HG02884 (cell line): ENCODE measurements at regions not wholly inside any gene's neighbourhood (a gene's known extent, or its start where the extent isn't known, plus 50 kb on each side); places are given as distances from the start of the nearest gene placed in this dataset.

Experiments used
- ATAC-seq: cut with Tn5 transposase; IDR thresholded peaks from one replicate; pipeline ENCODE4 v1.9.1; 2021; ENCODE audit warnings: mild to moderate bottlenecking, moderate library complexity; ENCODE audit not compliant: unreplicated experiment

GRCh38 chr3:20361000-20361399 lies 175.0 kb upstream of the SGO1 start:
- no peak for ATAC-seq

- ATAC-seq = no peak
These were observed 167.3 kb upstream of the SGO1 start for GRCh38 chr3:20353286-20353685.

GRCh38 chr3:20352546-20353179 lies 166.7 kb upstream of the SGO1 start:
- no peak for ATAC-seq

GRCh38 chr3:20350449-20350848 lies 164.4 kb upstream of the SGO1 start:
- ATAC-seq = no peak

- ATAC-seq = no peak
These were observed 160.9 kb upstream of the SGO1 start for GRCh38 chr3:20346916-20347315.

GRCh38 chr3:20346369-20346768 lies 160.4 kb upstream of the SGO1 start:
- ATAC-seq = no peak

GRCh38 chr3:20344400-20344959 lies 158.5 kb upstream of the SGO1 start:
- peak; percentile 46 for ATAC-seq

- no peak for ATAC-seq
These were observed 157.8 kb upstream of the SGO1 start for GRCh38 chr3:20343790-20344189.

GRCh38 chr3:20340324-20340928 lies 154.4 kb upstream of the SGO1 start:
- ATAC-seq = peak; percentile 93

- no peak for ATAC-seq
These were observed 150.6 kb upstream of the SGO1 start for GRCh38 chr3:20336572-20336971.

- no peak for ATAC-seq
These were observed 148.8 kb upstream of the SGO1 start for GRCh38 chr3:20334842-20335241.

GRCh38 chr3:20327889-20328288 lies 141.9 kb upstream of the SGO1 start:
- no peak for ATAC-seq

- ATAC-seq = no peak
These were observed 140.5 kb upstream of the SGO1 start for GRCh38 chr3:20326541-20326940.

- no peak for ATAC-seq
These were observed 139.6 kb upstream of the SGO1 start for GRCh38 chr3:20325563-20325962.

GRCh38 chr3:20324664-20325478 lies 138.9 kb upstream of the SGO1 start:
- peak; percentile 99 for ATAC-seq

- no peak for ATAC-seq
These were observed 137.4 kb upstream of the SGO1 start for GRCh38 chr3:20323307-20323927.

- no peak for ATAC-seq
These were observed 136.1 kb upstream of the SGO1 start for GRCh38 chr3:20322085-20322484.

GRCh38 chr3:20321391-20322047 lies 135.5 kb upstream of the SGO1 start:
- ATAC-seq = no peak

- no peak for ATAC-seq
These were observed 134.5 kb upstream of the SGO1 start for GRCh38 chr3:20320489-20320888.

- no peak for ATAC-seq
These were observed 133.5 kb upstream of the SGO1 start for GRCh38 chr3:20319551-20319950.

- ATAC-seq = no peak
These were observed 131.6 kb upstream of the SGO1 start for GRCh38 chr3:20317616-20318015.
